Right lobe of liver (tissue), 4 donors: ENCODE measurements at regions not wholly inside any gene's neighbourhood (a gene's known extent, or its start where the extent isn't known, plus 50 kb on each side); places are given as distances from the start of the nearest gene placed in this dataset.

Experiments used
- CTCF ChIP-seq, 4 donors: fragments of 200-600 bp in 3 of 4; fragments of 450-650 bp in 1 of 4; IDR thresholded peaks; one replicate each; pipeline versions ENCODE4 v1.5.1 to v1.8.0; 2016 to 2022; ENCODE audit warnings: antibody characterized with exemption in 4 of 4, mild to moderate bottlenecking in 2 of 4
- POLR2A ChIP-seq: fragments of 450-650 bp; IDR thresholded peaks from one replicate; pipeline ENCODE4 v1.6.1; 2017; ENCODE audit warnings: antibody characterized with exemption, mild to moderate bottlenecking
- donor health status: DM: no; HTN: no; CAD: no.
- donor health status: DM: no; HTN: no; CAD: no.
- donor health status: DM: no; HTN: yes; CAD: no.

- no peak for TF ChIP-seq CTCF (IDR thresholded peaks at IDR 0.05)
- no peak for TF ChIP-seq POLR2A
These were observed 150.6 kb upstream of the RAB12 start for GRCh38 chr18:8458546-8459215.
